Fibroblast of skin of back (primary cell): ENCODE measurements at regions not wholly inside any gene's neighbourhood (a gene's known extent, or its start where the extent isn't known, plus 50 kb on each side); places are given as distances from the start of the nearest gene placed in this dataset.

Experiments
- DNase-seq: peaks from one replicate; pipeline ENCODE4 v3.0.0-alpha.2; 2013

DNA sequence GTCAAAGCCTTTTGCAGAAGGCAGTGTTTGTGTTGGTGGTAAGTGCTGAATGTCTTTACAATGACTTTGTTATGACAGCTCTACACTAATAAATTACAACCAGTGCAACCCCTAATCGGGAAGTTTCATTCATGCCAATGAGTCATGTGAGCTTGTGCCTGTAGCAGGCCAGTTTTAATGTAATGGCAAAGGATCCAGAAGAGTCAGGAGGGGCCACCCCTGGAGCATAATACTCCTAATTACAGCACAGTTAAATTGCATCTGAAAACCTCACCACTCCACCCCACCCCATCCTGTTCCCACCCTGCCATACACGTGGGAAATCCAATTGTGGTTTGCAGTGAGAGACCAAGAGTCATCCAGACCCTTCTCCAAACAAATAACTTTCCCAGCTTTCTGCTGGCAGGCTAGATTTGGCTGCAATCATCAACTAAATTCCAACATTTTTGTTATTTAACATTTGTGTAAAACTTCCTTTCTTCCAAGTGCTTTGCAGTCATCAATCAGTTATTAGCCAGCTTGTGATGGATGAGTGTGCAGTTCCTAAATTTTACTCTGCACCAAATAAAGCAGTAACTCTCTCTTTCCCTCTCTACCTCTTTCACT is 277.3 kb upstream of the FAT3 start:
- peak; percentile 76 for DNase-seq

GRCh38 chr11:91946397-91946951 is 278.1 kb upstream of the FAT3 start:
- peak; percentile 6 for DNase-seq

GRCh38 chr11:91935120-91935519 is 289.5 kb upstream of the FAT3 start:
- no peak for DNase-seq

GRCh38 chr11:91932151-91932821 is 292.3 kb upstream of the FAT3 start:
- DNase-seq, result no peak

- no peak for DNase-seq
Measured at GRCh38 chr11:91927448-91927847, 297.2 kb upstream of the FAT3 start.

DNA sequence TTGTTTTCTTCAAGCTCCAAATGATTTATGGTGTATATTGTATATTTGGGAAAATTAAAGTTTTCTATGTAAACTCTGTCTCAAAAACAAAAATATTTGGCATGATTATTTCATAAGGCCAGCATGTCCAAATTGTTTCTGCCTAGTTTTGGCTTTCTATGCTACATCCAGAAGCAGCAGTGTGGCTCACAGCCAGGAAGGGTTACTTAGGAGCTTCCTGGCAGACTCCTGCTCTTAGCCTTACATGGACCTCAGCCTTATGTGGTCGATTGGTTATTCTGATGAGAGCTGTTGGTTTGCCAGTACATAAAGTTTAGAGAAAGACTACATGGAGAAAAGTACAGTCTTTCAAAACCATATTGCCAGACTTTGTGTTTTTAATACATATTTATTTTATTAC is 297.7 kb upstream of the FAT3 start:
- no peak for DNase-seq

GRCh38 chr11:91922846-91923245 is 301.8 kb upstream of the FAT3 start:
- no peak for DNase-seq

GRCh38 chr11:91921974-91922373 is 302.6 kb upstream of the FAT3 start:
- DNase-seq, result no peak

DNA sequence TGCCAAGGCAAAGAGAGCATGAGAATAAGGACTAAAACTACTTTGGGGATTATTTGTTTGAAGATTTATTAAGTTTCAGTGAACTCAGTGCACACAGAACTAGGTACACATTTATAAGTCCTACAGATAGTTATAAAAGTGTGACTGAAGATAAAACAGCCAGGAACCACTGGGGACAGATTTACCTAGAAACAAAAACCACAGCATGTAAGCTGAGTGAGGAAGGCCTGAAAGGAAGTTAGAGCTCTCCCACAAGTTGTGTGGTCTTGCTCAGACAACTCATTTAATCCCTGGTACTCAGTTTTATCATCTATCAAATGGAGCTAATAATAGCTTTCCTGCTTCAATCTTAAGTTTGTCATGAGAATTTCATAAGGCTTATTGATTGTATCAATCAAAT is 311.2 kb upstream of the FAT3 start:
- no peak for DNase-seq

- DNase-seq, result no peak
Measured at GRCh38 chr11:91912322-91912721, 312.3 kb upstream of the FAT3 start.

- DNase-seq, result no peak
Measured at GRCh38 chr11:91906871-91907624, 317.6 kb upstream of the FAT3 start.

- DNase-seq, result no peak
Measured at GRCh38 chr11:91904792-91905785, 319.5 kb upstream of the FAT3 start.

DNA sequence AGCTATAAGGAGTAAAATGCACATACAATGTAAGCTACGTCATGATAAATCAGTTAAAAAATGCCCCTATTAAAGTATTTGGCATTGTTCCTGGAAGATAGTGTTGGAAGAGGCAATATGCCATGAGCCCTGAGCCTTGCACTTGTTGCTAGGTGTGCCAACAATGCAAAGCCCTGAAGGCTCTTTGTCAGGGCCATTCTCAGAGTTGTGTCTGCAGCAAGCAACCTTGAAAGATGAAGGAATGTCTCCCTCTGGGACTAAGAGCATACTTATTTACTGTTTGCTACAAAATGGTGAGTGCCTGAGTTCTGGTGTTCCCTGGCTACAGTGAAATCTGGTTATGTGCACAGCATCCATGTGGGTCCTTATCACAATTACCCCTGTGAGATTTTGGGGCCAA is 322.3 kb upstream of the FAT3 start:
- DNase-seq, result no peak

DNA sequence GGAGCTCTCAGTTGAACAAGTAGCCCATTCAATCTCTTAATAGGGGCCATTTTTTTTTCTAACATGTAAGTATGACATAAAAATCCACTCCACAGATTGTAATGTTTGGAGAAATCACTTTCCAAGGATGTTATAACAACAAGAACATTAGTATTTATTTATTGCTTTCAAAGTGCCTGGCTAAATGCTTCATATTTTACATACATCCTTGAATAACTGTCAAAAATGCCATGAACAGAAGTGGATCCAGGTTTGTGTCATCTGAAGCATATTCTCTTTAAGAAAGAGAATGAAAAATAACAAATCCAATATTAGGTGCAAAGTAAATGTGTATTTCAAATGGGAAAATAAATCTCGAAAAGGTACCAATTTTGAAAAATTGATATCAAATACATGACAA is 344.0 kb upstream of the FAT3 start:
- no peak for DNase-seq

DNA sequence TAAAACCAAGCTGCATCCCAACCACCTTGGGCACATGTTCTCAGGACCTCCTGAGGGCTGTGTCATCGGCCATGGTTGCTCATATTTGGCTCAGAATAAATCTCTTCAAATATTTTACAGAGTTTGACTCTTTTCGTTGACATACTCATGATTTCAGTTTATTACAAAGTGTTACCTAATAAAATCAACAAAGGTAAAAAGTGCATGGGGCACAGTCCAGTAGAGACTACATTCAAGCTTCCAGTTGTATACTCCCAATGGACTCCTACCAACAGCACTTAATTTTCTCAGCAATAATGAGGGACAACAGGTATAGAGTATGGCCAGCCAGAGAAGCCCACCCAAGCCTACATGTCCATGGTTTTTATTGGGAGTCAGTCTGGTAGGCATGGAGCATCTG is 347.9 kb upstream of the FAT3 start:
- no peak for DNase-seq

DNA sequence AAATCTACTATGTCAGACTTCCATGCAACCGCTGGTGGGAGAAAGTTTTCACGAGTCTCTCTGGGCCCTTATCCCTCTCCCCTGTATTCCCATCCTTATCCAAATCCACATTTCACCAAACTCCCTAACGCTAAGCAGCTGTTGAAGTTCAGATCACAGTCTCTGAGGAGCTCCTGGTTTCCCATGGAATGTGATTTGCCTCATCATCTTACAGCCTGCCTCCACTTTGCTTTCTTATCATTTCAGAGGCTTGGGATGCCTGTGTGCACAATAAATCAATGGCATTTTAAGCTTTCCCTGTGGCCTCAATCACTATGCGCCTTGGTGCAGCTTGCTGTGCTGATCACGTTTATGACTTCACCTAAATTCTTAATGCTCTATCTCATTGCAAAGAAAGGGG is 352.4 kb upstream of the FAT3 start:
- DNase-seq, result peak; percentile 1

DNA sequence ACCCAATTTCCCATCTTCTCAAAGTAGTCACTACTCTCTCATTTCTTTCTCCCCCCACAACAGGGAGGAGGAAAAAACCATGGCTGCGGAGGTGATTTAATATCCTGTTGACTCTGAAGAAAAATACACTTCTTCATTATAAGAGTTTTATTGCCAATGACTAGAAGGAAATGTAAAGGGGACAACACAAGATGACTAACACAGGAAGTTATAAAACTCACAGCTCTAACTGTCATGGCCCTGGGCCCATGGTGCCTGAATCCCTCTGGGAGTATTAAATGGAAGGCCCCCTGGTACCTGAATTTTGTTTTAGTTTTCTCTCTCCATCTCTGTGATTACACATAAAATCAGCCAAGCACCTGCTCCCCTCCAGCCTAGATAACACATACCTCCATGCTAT is 352.8 kb upstream of the FAT3 start:
- DNase-seq, result peak; percentile 5

DNA sequence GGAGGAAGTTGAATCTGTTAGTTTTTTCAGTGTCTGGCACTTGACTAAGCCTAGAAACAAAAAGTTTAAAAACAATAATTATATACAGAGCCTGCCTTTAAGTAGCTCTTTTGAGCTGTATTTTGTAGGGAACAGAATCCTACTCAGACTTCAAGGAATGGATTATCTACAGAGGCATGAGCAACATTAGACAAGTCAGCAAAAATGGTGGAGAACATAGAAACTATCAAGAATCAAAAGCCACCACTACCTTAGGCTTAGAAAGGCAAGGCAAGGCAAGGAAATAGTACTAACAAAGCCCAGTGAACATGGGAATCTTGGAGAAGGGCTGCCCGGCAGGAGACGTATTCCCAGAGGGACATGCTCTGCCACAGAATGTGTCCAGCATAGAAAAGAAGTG is 353.6 kb upstream of the FAT3 start:
- DNase-seq, result no peak

DNA sequence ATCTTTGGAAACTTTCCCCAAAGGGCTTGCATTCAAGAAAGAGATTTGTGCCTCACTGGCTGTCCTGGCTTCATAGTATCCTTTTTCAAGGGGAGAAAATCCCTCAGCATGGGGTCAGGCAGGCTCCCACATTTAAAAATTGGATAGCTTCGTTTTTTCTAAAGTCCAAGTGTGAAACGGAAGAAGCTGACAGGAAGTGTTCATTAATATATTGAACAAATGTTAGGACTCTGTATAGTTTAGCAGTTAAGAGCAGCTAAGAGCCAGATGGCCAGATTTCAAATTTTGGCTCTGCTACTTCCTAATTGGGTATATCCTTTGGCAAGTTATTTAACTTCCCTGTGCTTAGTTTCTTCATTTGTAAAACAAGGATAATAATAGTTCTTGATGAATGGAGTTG is 354.9 kb upstream of the FAT3 start:
- DNase-seq, result no peak

DNA sequence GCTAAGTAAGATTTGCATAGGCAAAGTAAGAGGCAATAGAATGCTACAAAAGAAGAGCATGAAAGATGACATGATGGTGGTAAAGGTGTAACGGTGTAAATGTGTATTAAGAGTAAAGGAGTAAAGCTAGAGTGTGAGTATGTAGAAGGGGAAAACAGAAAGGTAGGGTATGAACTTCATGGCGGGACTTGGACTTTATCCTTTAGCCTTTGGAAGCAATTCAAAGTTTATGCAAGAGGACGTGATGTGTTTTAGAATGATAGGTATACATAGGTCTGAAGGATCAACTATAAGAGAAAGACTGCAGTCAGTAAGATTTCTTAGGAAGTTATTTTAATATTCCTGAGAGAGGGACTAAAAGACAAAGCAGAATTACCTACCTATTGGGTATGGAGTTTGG is 358.0 kb upstream of the FAT3 start:
- DNase-seq, result no peak

DNA sequence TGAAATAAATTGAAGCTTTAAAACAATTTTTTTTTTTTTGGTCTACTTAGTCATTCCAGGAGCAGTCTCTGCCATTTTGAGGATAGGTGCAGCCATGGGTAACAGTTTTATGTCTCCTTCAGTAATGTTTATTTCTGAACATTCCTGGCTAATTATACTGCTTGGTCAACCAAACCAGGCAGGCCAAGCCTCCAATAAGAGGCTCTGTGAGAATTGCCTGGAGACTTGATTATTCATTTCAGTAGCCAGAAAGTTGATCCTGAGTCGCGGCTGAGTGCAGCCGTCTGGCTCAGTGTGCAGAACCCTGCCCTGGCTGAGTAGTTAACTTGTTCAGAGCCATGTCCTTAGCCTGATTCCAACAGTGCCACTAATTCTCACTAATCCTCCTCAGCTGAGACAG is 364.0 kb upstream of the FAT3 start:
- no peak for DNase-seq

DNA sequence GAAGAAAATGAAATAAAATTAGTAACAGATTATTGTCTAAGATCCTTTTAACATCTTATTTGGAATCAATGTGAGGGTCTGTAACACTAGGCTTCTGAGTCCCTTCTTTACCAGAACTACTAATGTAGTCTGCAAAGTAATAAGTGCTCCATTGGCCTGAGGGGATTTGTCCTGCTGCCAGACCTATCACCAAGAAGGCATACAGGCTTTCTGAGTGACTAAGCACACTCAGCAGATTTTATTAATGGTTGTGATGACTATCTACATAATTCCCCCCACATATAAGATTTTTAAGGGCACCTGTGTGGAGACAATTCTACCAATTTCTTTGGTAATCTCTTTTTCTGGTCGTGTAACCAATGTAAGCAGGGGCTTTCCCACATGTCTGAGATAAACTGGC is 365.0 kb upstream of the FAT3 start:
- DNase-seq, result no peak

GRCh38 chr11:91857179-91857578 is 367.4 kb upstream of the FAT3 start:
- DNase-seq, result peak; percentile 23
